Stimulated activated naive CD8-positive, alpha-beta T cell treated with anti-CD3 and anti-CD28 coated beads, Interleukin-15, amount 100 ng/mL, for 72 hours (primary cell): ENCODE measurements at regions not wholly inside any gene's neighbourhood (a gene's known extent, or its start where the extent isn't known, plus 50 kb on each side); places are given as distances from the start of the nearest gene placed in this dataset.
"Not testable (repeated sequence)": the region's sequence is repeated elsewhere in the genome, so short reads cannot be mapped to it uniquely, and the experiment has no call there.

Experiments used
- ATAC-seq: fragments of 150-1000 bp; cut with Tn5 transposase; 2 replicates; pipeline ENCODE4 v1.10.0; 2021; ENCODE audit warnings: mild to moderate bottlenecking, moderate library complexity
- DNase-seq, 2 donors: peaks; one replicate each; pipeline ENCODE4 v3.0.0; 2021 to 2022
- H3K27ac Mint-ChIP-seq, 2 donors: one replicate each; pipeline ENCODE4 v1.8.0; 2022; ENCODE audit warnings: mild to moderate bottlenecking in 2 of 2, mixed read lengths in 2 of 2, moderate library complexity in 2 of 2
- H3K27me3 Mint-ChIP-seq: one replicate; pipeline ENCODE4 v1.8.0; 2022; ENCODE audit warnings: mixed read lengths
- H3K4me1 Mint-ChIP-seq: one replicate; pipeline ENCODE4 v1.8.0; 2022; ENCODE audit warnings: mild to moderate bottlenecking, mixed read lengths
- H3K4me3 Mint-ChIP-seq, 2 donors: one replicate each; pipeline ENCODE4 v1.8.0; 2022; ENCODE audit warnings: mild to moderate bottlenecking in 2 of 2, mixed read lengths in 2 of 2, moderate library complexity in 1 of 2
- H3K9me3 Mint-ChIP-seq, 2 donors: one replicate each; pipeline ENCODE4 v1.8.0; 2022; ENCODE audit warnings: mixed read lengths in 2 of 2

GRCh38 chr2:45102579-45103117 is 93.4 kb upstream of the SIX2 start:
- H3K27me3 Mint-ChIP-seq: peaks cover 15% of the 10 kb centered on the region
- no peaks in the 10 kb centered on the region for H3K9me3 Mint-ChIP-seq
- H3K4me3 Mint-ChIP-seq: no peak overlapping the region

GRCh38 chr2:45102141-45102540 is 92.9 kb upstream of the SIX2 start:
- ATAC-seq (no peak), DNase-seq (no peak)
- H3K4me1 Mint-ChIP-seq: no peaks in the 10 kb centered on the region
- no peaks in the 10 kb centered on the region for H3K9me3 Mint-ChIP-seq
- H3K4me3 Mint-ChIP-seq: no peak overlapping the region
- H3K27ac Mint-ChIP-seq: no peak overlapping the region
- H3K27me3 Mint-ChIP-seq: peaks cover 20% of the 10 kb centered on the region

More at GRCh38 chr2:45102579-45103117, 93.4 kb upstream of the SIX2 start:
- ATAC-seq (no peak), DNase-seq (no peak)
- H3K27ac Mint-ChIP-seq: no peak overlapping the region
- no peaks in the 10 kb centered on the region for H3K4me1 Mint-ChIP-seq

- H3K27me3 Mint-ChIP-seq: peaks cover 41% of the 10 kb centered on the region
- no peaks in the 10 kb centered on the region for H3K4me1 Mint-ChIP-seq
- ATAC-seq: no peak
- no peak overlapping the region for H3K27ac Mint-ChIP-seq
- DNase-seq: no peak
- H3K4me3 Mint-ChIP-seq: no peak overlapping the region
- H3K9me3 Mint-ChIP-seq: no peaks in the 10 kb centered on the region
Measured at GRCh38 chr2:45096996-45097395, 87.7 kb upstream of the SIX2 start.

DNA sequence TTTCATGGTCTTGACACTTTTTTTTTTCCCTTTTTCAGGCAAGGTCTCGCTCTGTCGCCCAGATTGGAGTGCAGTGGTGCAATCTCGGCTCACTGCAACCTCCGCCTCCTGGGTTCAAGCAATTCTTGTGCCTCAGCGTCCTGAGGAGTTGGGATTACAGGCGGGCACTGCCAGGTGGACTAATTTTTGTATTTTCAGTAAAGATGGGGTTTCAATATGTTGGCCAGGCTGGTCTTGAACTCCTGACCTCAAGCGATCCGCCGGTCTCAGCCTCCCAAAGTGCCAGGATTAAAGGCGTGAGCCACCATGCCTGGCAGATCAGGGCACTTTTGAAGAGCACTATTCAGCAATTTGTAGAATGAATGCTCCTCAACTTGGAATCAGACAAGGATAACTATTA is 86.8 kb upstream of the SIX2 start:
- H3K27me3 Mint-ChIP-seq: peaks cover 45% of the 10 kb centered on the region
- DNase-seq, H3K4me1 Mint-ChIP-seq, ATAC-seq, H3K27ac Mint-ChIP-seq, H3K9me3 Mint-ChIP-seq, H3K4me3 Mint-ChIP-seq: not testable (repeated sequence)

GRCh38 chr2:45093663-45094062 is 84.4 kb upstream of the SIX2 start:
- Mint-ChIP-seq H3K27me3 (peaks cover 54% of the 10 kb centered on the region), H3K27ac (no peak overlapping the region), H3K9me3 (no peaks in the 10 kb centered on the region), H3K4me3 (no peak overlapping the region), H3K4me1 (no peaks in the 10 kb centered on the region)
- DNase-seq (no peak), ATAC-seq (no peak)

GRCh38 chr2:45093181-45093580 is 83.9 kb upstream of the SIX2 start:
- Mint-ChIP-seq H3K4me1 (no peaks in the 10 kb centered on the region), H3K4me3 (no peak overlapping the region), H3K27me3 (peaks cover 54% of the 10 kb centered on the region), H3K27ac (no peak overlapping the region), H3K9me3 (no peaks in the 10 kb centered on the region)
- DNase-seq (no peak), ATAC-seq (no peak)

GRCh38 chr2:45089554-45090261 is 80.5 kb upstream of the SIX2 start:
- DNase-seq: no peak
- Mint-ChIP-seq H3K9me3 (no peaks in the 10 kb centered on the region), H3K27me3 (peaks cover 30% of the 10 kb centered on the region), H3K27ac (no peak overlapping the region), H3K4me1 (no peaks in the 10 kb centered on the region), H3K4me3 (no peak overlapping the region)
- no peak for ATAC-seq

GRCh38 chr2:45085487-45085886 is 76.2 kb upstream of the SIX2 start:
- ATAC-seq (no peak), DNase-seq (no peak)
- Mint-ChIP-seq H3K9me3 (no peaks in the 10 kb centered on the region), H3K4me3 (no peak overlapping the region), H3K27ac (no peak overlapping the region), H3K4me1 (no peaks in the 10 kb centered on the region), H3K27me3 (peaks cover 4% of the 10 kb centered on the region)

DNA sequence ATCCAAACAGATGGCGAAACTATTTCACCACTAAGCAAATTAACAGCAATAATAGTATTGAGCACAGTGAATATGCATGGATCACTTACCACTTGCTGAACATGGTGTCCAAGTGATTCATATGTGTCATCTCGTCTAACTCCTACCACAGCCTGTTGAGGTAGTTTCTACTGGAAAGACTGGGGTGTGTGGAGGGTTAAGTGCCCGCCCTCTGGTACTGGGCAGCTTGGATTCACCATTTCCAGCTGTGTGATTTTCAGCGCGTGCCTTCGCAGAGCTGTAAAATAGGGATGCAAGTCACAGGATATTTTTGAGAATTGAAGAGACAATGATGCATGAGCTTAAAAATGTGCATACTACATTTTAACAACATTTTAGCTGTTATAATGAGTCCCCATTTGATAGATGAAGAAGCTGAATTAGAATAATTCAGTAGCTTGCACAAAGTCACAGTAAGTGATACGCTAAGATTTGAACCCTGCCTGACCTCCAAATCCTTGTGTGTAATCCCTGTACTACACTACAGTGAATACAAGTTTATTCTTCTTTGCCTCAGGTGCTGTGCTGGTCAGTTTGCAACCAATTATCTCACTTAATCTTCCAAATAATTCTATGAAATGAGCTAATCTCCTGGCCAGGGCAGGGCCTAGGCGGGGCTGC is 75.2 kb upstream of the SIX2 start:
- no peak for ATAC-seq
- H3K27me3 Mint-ChIP-seq: no peaks in the 10 kb centered on the region
- no peak overlapping the region for H3K4me3 Mint-ChIP-seq
- no peak for DNase-seq
- no peaks in the 10 kb centered on the region for H3K4me1 Mint-ChIP-seq
- H3K27ac Mint-ChIP-seq: no peak overlapping the region
- no peaks in the 10 kb centered on the region for H3K9me3 Mint-ChIP-seq

- Mint-ChIP-seq H3K4me3 (no peak overlapping the region), H3K27ac (peak overlapping the region in 1 of 2 donors; percentile 59), H3K9me3 (no peaks in the 10 kb centered on the region), H3K4me1 (no peaks in the 10 kb centered on the region), H3K27me3 (no peaks in the 10 kb centered on the region)
- DNase-seq (no peak), ATAC-seq (no peak)
Measured at GRCh38 chr2:45083175-45083574, 73.9 kb upstream of the SIX2 start.

GRCh38 chr2:45074713-45075112 is 65.5 kb upstream of the SIX2 start:
- Mint-ChIP-seq H3K9me3 (no peaks in the 10 kb centered on the region), H3K4me3 (no peak overlapping the region), H3K4me1 (no peaks in the 10 kb centered on the region), H3K27ac (no peak overlapping the region), H3K27me3 (peaks cover 14% of the 10 kb centered on the region)
- DNase-seq (no peak), ATAC-seq (no peak)

GRCh38 chr2:45072862-45073237 is 63.6 kb upstream of the SIX2 start:
- DNase-seq (no peak), ATAC-seq (no peak)
- Mint-ChIP-seq H3K4me3 (no peak overlapping the region), H3K9me3 (no peaks in the 10 kb centered on the region), H3K27me3 (peaks cover 28% of the 10 kb centered on the region), H3K4me1 (no peaks in the 10 kb centered on the region), H3K27ac (no peak overlapping the region)

GRCh38 chr2:45072064-45072861 is 63.0 kb upstream of the SIX2 start:
- H3K9me3 Mint-ChIP-seq: no peaks in the 10 kb centered on the region
- no peak overlapping the region for H3K4me3 Mint-ChIP-seq
- H3K4me1 Mint-ChIP-seq: no peaks in the 10 kb centered on the region
- peaks cover 34% of the 10 kb centered on the region for H3K27me3 Mint-ChIP-seq
- H3K27ac Mint-ChIP-seq: no peak overlapping the region
- DNase-seq (no peak), ATAC-seq (no peak)

- no peak for ATAC-seq
- Mint-ChIP-seq H3K4me3 (no peak overlapping the region), H3K27me3 (peaks cover 35% of the 10 kb centered on the region), H3K9me3 (no peaks in the 10 kb centered on the region), H3K27ac (no peak overlapping the region), H3K4me1 (no peaks in the 10 kb centered on the region)
- DNase-seq: no peak
Measured at GRCh38 chr2:45070113-45070652, 60.9 kb upstream of the SIX2 start.

GRCh38 chr2:45069684-45070083 is 60.4 kb upstream of the SIX2 start:
- Mint-ChIP-seq H3K4me3 (no peak overlapping the region), H3K9me3 (no peaks in the 10 kb centered on the region), H3K27ac (no peak overlapping the region), H3K27me3 (peaks cover 30% of the 10 kb centered on the region), H3K4me1 (no peaks in the 10 kb centered on the region)
- ATAC-seq (no peak), DNase-seq (no peak)
